ENCODE measurements at regions not wholly inside any gene's neighbourhood (a gene's known extent, or its start where the extent isn't known, plus 50 kb on each side); places are given as distances from the start of the nearest gene placed in this dataset.

DNA sequence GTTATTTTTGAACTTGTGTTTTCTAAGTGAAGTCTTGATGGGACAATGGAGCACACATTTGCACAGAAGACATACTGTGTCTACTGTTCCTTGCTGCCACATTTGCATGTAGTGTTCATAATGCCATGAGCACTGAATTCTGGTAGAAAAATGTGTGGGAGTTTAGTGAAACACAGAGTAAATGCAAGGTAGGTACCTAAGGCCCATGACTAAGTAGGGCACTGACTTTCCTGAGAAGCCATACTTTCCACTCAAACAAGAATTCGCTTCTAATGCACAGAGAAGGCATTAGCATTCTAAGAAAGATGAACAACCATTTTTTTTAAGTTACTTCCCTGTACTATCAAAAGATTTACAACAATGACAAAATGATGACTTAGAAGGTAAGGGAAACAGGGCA is 282.2 kb downstream of the MAN2A1 start:
- Histone ChIP-seq H4K20me1 (replicated peaks; ENCODE audit: control insufficient read depth, extremely low read depth, insufficient read depth, low read length) (no peaks in the 10 kb centered on the region), H3K79me2 (ENCODE audit: control insufficient read depth, insufficient read depth, low read length) (no peaks in the 10 kb centered on the region), H3K9me3 (replicated peaks; ENCODE audit: control insufficient read depth, insufficient read depth, low read length) (no peaks in the 10 kb centered on the region), H3K27ac (ENCODE audit: insufficient read depth, low read depth, low read length) (no peak overlapping the region), H3K9ac (replicated peaks; ENCODE audit: extremely low read depth, insufficient read depth, low read length) (no peak overlapping the region), H3K9me1 (replicated peaks; ENCODE audit: control insufficient read depth, extremely low read depth, insufficient read depth, low read length) (no peaks in the 10 kb centered on the region), H3K27me3 (ENCODE audit: control insufficient read depth in 2 of 2, insufficient read depth in 2 of 2, low read length in 2 of 2) (no peaks in the 10 kb centered on the region), H3K4me1 (ENCODE audit: control insufficient read depth, extremely low read depth, insufficient read depth, low read length) (no peaks in the 10 kb centered on the region), H2AFZ (ENCODE audit: low read depth, low read length) (no peak overlapping the region), H3K36me3 (ENCODE audit: control insufficient read depth in 2 of 2, extremely low read depth in 1 of 2, insufficient read depth in 2 of 2, low read length in 2 of 2) (no peaks in the 10 kb centered on the region), H3K4me3 (replicated peaks in 1 of 3; ENCODE audit: insufficient read depth in 1 of 3, low read depth in 1 of 3, low read length in 3 of 3) (no peak overlapping the region), H3K4me2 (ENCODE audit: insufficient read depth, low read length) (no peak overlapping the region)
- ChIA-PET POLR2A (no interaction called here), CTCF (no interaction called here)
- DNase-seq (ENCODE audit: low read depth, low spot score), result no peak
- intact Hi-C loops (cut with micrococcal nuclease), result no loop called here
- dilution Hi-C loops (cut with MboI; ENCODE audit: extremely low pct_ligation_motif_present, low sequenced_read_pairs), result no loop called here
- no TSS peak for BruUV-seq (replicated peaks)
- TF ChIP-seq POLR2AphosphoS5 (IDR thresholded peaks at IDR 0.05; ENCODE audit: insufficient read depth, low read depth, low read length), result no peak
- TF ChIP-seq GATA2 (IDR thresholded peaks at IDR 0.05; ENCODE audit: insufficient read depth, insufficient read length, low read depth, low read length), result no peak
- TF ChIP-seq MYC (IDR thresholded peaks at IDR 0.05; ENCODE audit: low read depth, low read length), result no peak
- TF ChIP-seq, protein P1, sequence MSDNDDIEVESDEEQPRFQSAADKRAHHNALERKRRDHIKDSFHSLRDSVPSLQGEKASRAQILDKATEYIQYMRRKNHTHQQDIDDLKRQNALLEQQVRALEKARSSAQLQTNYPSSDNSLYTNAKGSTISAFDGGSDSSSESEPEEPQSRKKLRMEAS (IDR thresholded peaks at IDR 0.05; ENCODE audit: insufficient read depth, insufficient read length), result no peak
- no peak for TF ChIP-seq POLR2A (IDR thresholded peaks at IDR 0.05; ENCODE audit: low read depth, low read length)
- TF ChIP-seq EZH2 (IDR thresholded peaks at IDR 0.05; ENCODE audit: borderline replicate concordance, low read depth, low read length, severe bottlenecking), result no peak
- TF ChIP-seq, protein P2, sequence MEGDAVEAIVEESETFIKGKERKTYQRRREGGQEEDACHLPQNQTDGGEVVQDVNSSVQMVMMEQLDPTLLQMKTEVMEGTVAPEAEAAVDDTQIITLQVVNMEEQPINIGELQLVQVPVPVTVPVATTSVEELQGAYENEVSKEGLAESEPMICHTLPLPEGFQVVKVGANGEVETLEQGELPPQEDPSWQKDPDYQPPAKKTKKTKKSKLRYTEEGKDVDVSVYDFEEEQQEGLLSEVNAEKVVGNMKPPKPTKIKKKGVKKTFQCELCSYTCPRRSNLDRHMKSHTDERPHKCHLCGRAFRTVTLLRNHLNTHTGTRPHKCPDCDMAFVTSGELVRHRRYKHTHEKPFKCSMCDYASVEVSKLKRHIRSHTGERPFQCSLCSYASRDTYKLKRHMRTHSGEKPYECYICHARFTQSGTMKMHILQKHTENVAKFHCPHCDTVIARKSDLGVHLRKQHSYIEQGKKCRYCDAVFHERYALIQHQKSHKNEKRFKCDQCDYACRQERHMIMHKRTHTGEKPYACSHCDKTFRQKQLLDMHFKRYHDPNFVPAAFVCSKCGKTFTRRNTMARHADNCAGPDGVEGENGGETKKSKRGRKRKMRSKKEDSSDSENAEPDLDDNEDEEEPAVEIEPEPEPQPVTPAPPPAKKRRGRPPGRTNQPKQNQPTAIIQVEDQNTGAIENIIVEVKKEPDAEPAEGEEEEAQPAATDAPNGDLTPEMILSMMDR (IDR thresholded peaks at IDR 0.05; ENCODE audit: extremely low read depth in 1 of 2, insufficient read depth in 1 of 2, low read depth in 1 of 2, low read length in 2 of 2), result no peak
- no peak for TF ChIP-seq FOS (IDR thresholded peaks at IDR 0.05; ENCODE audit: borderline replicate concordance, insufficient read depth, low read length)
- TF ChIP-seq JUN (IDR thresholded peaks at IDR 0.05; ENCODE audit: borderline replicate concordance, insufficient read depth, insufficient read length, low read depth), result no peak
- FAIRE-seq, result no peak

Measured in endothelial cell of umbilical vein (primary cell).